AG04449 (cell line): ENCODE measurements at regions not wholly inside any gene's neighbourhood (a gene's known extent, or its start where the extent isn't known, plus 50 kb on each side); places are given as distances from the start of the nearest gene placed in this dataset.

ENCODE experiments used
- CTCF ChIA-PET: fragments of 350-600 bp; formaldehyde crosslinking; extraction: SDS; loops from one replicate; lab custom pipeline; 2021; ENCODE audit warnings: antibody characterized with exemption; lab: Yijun Ruan, JAX
- POLR2A ChIA-PET: fragments of 400-600, 350-600 bp; formaldehyde crosslinking; extraction: SDS; loops from one replicate; lab custom pipeline; 2020; ENCODE audit warnings: antibody characterized with exemption, inconsistent platforms; lab: Yijun Ruan, JAX
- DNase-seq: peaks from one replicate; pipeline ENCODE4 v3.0.0-alpha.2; 2010; ENCODE audit warnings: low read depth, low spot score
- H3K4me3 ChIP-seq: 2 replicates; pipeline ENCODE4 v1.5.1; 2011; ENCODE audit warnings: low read depth, mild to moderate bottlenecking, control low read depth, low read length
- TF ChIP-seq, protein P1 (sequence below): IDR thresholded peaks from one replicate; pipeline ENCODE4 v1.5.1; 2011; ENCODE audit warnings: mild to moderate bottlenecking, moderate library complexity, low read length, control low read depth, inconsistent platforms; ENCODE audit not compliant: insufficient read depth; ENCODE audit errors: missing control alignments

DNA sequence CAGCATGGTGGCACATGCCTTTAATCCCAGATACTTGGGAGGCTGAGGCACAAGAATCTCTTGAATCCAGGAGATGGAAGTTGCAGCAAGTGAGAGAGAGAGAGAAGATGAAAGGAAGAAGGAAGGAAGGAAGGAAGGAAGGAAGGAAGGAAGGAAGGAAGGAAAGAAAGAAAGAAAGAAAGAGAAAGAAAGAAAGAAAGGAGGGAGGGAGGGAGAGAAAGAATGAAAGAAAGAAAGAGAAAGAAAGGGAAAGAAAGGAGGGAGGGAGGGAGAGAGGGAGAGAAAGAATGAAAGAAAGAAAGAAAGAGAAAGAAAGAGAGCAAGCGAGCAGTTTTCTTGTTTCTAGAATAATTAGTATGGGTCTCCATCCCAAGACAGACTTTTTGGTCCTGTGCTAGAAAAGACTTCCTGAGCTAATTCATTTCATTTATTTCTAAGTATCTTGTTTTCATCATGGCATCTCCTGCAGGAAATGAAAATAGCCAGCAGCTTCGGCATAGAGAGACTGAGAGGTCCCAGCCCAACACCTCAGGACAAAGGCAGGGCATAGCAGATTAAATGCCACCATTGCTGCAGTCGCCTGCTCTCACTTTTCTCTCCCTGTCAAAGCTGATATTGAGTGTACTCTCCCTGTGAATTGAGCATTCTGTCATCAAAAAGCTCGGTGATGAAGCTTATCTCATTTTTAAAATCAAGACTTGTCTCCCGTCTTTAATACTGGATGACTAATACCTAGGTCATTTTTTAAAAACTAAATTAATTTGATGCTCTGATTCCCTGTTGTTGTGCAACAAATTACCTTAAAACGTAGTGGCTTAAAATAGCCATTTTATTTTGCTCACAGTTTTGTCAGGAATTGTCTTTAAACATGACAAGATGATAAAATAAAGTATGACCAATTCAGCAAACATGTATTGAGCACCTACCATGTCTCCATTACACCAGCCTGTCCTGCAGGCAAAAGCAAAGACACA, 91.8 kb upstream of the ADRA1B start:
- H3K4me3 ChIP-seq, result no peak overlapping the region
- no peak for DNase-seq
- ChIA-PET POLR2A (no interaction called here), CTCF (interaction anchor here (1.0 kb wide), 1 partner anchor 10 kb away, joined by 3 read pairs; no protein-coding TSS in a partner anchor)
- TF ChIP-seq, protein P1, sequence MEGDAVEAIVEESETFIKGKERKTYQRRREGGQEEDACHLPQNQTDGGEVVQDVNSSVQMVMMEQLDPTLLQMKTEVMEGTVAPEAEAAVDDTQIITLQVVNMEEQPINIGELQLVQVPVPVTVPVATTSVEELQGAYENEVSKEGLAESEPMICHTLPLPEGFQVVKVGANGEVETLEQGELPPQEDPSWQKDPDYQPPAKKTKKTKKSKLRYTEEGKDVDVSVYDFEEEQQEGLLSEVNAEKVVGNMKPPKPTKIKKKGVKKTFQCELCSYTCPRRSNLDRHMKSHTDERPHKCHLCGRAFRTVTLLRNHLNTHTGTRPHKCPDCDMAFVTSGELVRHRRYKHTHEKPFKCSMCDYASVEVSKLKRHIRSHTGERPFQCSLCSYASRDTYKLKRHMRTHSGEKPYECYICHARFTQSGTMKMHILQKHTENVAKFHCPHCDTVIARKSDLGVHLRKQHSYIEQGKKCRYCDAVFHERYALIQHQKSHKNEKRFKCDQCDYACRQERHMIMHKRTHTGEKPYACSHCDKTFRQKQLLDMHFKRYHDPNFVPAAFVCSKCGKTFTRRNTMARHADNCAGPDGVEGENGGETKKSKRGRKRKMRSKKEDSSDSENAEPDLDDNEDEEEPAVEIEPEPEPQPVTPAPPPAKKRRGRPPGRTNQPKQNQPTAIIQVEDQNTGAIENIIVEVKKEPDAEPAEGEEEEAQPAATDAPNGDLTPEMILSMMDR, result no peak

DNA sequence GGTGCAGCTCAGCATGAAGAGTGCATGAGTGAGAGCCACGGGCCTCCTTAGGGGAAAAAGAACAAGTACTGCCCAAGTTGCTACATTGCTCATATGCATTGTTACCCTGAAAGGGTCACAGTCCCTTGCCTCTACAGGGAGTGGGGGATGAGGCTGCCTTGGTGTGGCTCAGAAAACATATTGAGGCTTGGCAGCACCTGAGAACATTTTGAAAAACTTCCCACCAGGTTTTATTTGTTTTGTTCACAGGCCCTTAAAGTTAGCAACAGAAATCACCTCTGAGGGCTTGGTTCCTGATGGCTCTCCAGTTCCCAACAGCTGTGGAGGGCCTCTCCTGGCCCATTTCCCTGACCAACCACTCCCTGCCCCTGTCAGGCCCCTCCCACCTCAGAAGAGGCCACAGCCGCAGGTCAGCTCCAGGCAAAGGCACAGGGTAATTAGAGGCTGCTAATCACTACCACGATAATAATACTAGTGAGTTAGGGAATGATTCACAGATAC, 90.7 kb upstream of the ADRA1B start:
- CTCF ChIA-PET, result interaction anchor here (1.0 to 1.3 kb wide), 2 partner anchors 8 to 11 kb away, joined by 3 to 4 read pairs; no protein-coding TSS in a partner anchor
- no peak for DNase-seq
- TF ChIP-seq, protein P1, result no peak
- H3K4me3 ChIP-seq, result no peak overlapping the region
- POLR2A ChIA-PET, result no interaction called here

DNA sequence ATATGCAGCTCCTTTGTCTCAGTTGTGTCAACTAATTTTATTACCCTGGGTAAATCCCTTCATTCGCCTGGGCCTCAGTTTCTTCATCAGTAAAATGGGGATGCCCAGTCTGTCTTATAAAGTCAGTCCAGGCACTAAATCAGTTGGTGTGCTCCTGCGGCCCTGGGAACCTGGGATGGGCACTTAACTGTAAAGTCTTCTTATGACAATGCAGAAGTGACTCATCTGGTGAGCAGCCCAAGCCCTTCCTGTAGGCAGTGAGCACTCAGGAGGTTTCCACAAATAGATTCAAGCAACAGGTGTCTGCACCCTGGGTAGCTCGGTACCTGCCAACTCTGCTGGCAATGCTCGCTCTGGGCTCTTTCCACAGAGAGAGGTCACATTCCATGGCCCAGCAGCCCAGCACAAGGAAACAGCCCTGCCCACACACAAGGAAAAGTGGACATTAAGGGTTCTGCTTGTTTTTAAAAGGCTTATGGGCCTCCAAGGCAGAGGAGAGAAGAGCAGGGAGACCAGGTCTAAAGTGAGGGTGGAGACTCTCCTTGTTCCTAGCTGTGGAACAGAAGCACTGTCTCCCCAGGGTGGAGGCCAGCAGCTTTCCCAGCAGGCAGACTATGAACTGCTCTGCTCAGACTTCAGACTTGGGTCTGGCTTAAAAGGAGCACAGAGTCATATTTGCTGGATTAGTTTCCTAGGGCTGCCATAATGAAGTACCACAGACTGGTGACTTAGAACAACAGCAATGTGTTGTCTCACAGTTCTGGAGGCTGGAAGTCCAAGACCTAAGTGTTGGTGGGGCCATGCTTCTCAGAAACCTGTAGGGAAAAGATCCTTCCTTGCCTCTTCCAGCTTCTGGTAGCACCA, 89.7 kb upstream of the ADRA1B start:
- POLR2A ChIA-PET, result interaction anchor here (0.7 kb wide), 1 partner anchor 319 kb away, joined by 3 read pairs; no protein-coding TSS in a partner anchor
- peak; percentile 63 for DNase-seq
- CTCF ChIA-PET, result interaction anchor here (1.3 to 1.5 kb wide), 2 partner anchors 9 kb away, joined by 4 to 5 read pairs; no protein-coding TSS in a partner anchor
- no peak overlapping the region for H3K4me3 ChIP-seq
- TF ChIP-seq, protein P1, result no peak

DNA sequence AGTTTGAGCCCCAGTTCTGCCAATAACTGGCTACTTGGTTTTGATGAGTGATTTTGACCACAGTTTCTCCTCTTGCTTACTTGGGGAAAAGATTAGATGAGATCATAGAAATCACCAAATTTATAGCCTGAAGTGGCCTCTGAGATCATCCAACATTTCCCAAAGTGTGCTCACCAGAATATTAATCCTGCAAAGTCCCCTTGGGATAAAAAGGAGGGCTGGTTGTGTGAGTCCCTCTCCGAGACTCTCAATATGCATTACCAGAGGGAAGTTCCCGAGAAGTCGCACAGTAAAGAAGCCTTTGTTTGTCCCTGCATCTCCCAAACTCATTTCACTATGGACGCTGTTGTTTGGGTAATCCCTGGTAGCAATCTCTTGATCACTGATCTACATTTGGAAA, 88.4 kb upstream of the ADRA1B start:
- TF ChIP-seq, protein P1, result no peak
- no peak for DNase-seq
- CTCF ChIA-PET, result interaction anchor here (1.5 kb wide), 1 partner anchor 8 kb away, joined by 5 read pairs; no protein-coding TSS in a partner anchor
- H3K4me3 ChIP-seq, result no peak overlapping the region
- POLR2A ChIA-PET, result no interaction called here

DNA sequence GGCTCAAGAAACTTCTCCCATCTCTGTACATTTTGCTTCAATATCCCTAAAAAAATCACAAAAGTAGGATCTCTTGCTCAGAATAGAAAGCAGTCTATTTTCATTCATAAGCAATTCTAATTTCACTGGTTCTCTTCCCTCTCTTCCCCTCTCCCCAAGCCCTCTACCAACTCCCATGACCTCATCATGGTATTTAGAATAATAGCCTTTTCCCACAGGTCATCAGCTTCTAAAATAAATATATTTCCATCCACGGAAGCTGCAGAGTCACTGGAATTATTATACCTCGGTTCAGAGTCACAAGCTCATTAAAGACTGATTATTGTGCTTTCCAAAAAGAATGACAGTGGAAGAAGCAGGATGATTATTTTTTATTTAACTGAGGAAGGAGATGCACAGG, 84.2 kb upstream of the ADRA1B start:
- no peak overlapping the region for H3K4me3 ChIP-seq
- TF ChIP-seq, protein P1, result no peak
- CTCF ChIA-PET, result no interaction called here
- DNase-seq, result no peak
- POLR2A ChIA-PET, result no interaction called here
